Stimulated activated memory B cell treated with anti-CD40 and anti-IgM and Interleukin-4, amounts not matched to agents 10 μg/mL and 1 μg/mL and 100 μg/mL, for 72 hours (primary cell): ENCODE measurements at regions not wholly inside any gene's neighbourhood (a gene's known extent, or its start where the extent isn't known, plus 50 kb on each side); places are given as distances from the start of the nearest gene placed in this dataset.
"Not testable (repeated sequence)": the region's sequence is repeated elsewhere in the genome, so short reads cannot be mapped to it uniquely, and the experiment has no call there.

Experiments
- ATAC-seq: fragments of 150-1000 bp; cut with Tn5 transposase; 2 replicates; pipeline ENCODE4 v1.10.0; 2021
- H3K27ac Mint-ChIP-seq: one replicate; pipeline ENCODE4 v1.8.0; 2022; ENCODE audit warnings: mild to moderate bottlenecking, mixed read lengths
- H3K27me3 Mint-ChIP-seq: one replicate; pipeline ENCODE4 v1.8.0; 2022; ENCODE audit warnings: mixed read lengths
- H3K36me3 Mint-ChIP-seq: one replicate; pipeline ENCODE4 v1.8.0; 2022; ENCODE audit warnings: mixed read lengths
- H3K4me1 Mint-ChIP-seq: one replicate; pipeline ENCODE4 v1.8.0; 2022; ENCODE audit warnings: mixed read lengths
- H3K4me3 Mint-ChIP-seq: one replicate; pipeline ENCODE4 v1.8.0; 2022; ENCODE audit warnings: mild to moderate bottlenecking, moderate library complexity, mixed read lengths
- H3K9me3 Mint-ChIP-seq: one replicate; pipeline ENCODE4 v1.8.0; 2022; ENCODE audit warnings: mixed read lengths

- no peaks in the 10 kb centered on the region for H3K9me3 Mint-ChIP-seq
- H3K4me1 Mint-ChIP-seq, result no peaks in the 10 kb centered on the region
- no peaks in the 10 kb centered on the region for H3K27me3 Mint-ChIP-seq
- no peak overlapping the region for H3K27ac Mint-ChIP-seq
- H3K4me3 Mint-ChIP-seq, result no peak overlapping the region
- no peak for ATAC-seq
- no peaks in the 10 kb centered on the region for H3K36me3 Mint-ChIP-seq
Measured at GRCh38 chrX:4674028-4674782, 960.8 kb upstream of the PRKX start.

GRCh38 chrX:4671344-4671743 lies 957.9 kb upstream of the PRKX start:
- no peaks in the 10 kb centered on the region for H3K4me1 Mint-ChIP-seq
- no peak overlapping the region for H3K27ac Mint-ChIP-seq
- no peak for ATAC-seq
- H3K27me3 Mint-ChIP-seq, result no peaks in the 10 kb centered on the region
- H3K36me3 Mint-ChIP-seq, result no peaks in the 10 kb centered on the region
- no peaks in the 10 kb centered on the region for H3K9me3 Mint-ChIP-seq
- H3K4me3 Mint-ChIP-seq, result no peak overlapping the region

GRCh38 chrX:4670606-4671005 lies 957.2 kb upstream of the PRKX start:
- Mint-ChIP-seq H3K4me1 (no peaks in the 10 kb centered on the region), H3K36me3 (no peaks in the 10 kb centered on the region), H3K4me3 (no peak overlapping the region), H3K9me3 (no peaks in the 10 kb centered on the region), H3K27me3 (no peaks in the 10 kb centered on the region), H3K27ac (no peak overlapping the region)
- ATAC-seq, result no peak

GRCh38 chrX:4668802-4669536 lies 955.5 kb upstream of the PRKX start:
- H3K4me1 Mint-ChIP-seq, result no peaks in the 10 kb centered on the region
- H3K27me3 Mint-ChIP-seq, result no peaks in the 10 kb centered on the region
- ATAC-seq, result no peak
- no peak overlapping the region for H3K4me3 Mint-ChIP-seq
- no peaks in the 10 kb centered on the region for H3K9me3 Mint-ChIP-seq
- no peak overlapping the region for H3K27ac Mint-ChIP-seq
- no peaks in the 10 kb centered on the region for H3K36me3 Mint-ChIP-seq

- no peak for ATAC-seq
- Mint-ChIP-seq H3K4me3 (no peak overlapping the region), H3K4me1 (no peaks in the 10 kb centered on the region), H3K27ac (no peak overlapping the region), H3K9me3 (peaks cover 5% of the 10 kb centered on the region), H3K27me3 (no peaks in the 10 kb centered on the region), H3K36me3 (no peaks in the 10 kb centered on the region)
Measured at GRCh38 chrX:4663085-4663484, 949.6 kb upstream of the PRKX start.

- Mint-ChIP-seq H3K9me3 (peaks cover 5% of the 10 kb centered on the region), H3K36me3 (no peaks in the 10 kb centered on the region), H3K27me3 (no peaks in the 10 kb centered on the region), H3K4me1 (no peaks in the 10 kb centered on the region), H3K27ac (no peak overlapping the region), H3K4me3 (no peak overlapping the region)
- ATAC-seq, result no peak
Measured at GRCh38 chrX:4661771-4662170, 948.3 kb upstream of the PRKX start.

- ATAC-seq, result no peak
- Mint-ChIP-seq H3K9me3 (peaks cover 8% of the 10 kb centered on the region), H3K4me1 (no peaks in the 10 kb centered on the region), H3K27me3 (no peaks in the 10 kb centered on the region), H3K27ac (no peak overlapping the region), H3K36me3 (no peaks in the 10 kb centered on the region), H3K4me3 (no peak overlapping the region)
Measured at GRCh38 chrX:4656419-4656818, 943.0 kb upstream of the PRKX start.

- ATAC-seq, result no peak
- H3K4me1 Mint-ChIP-seq, result no peaks in the 10 kb centered on the region
- H3K36me3 Mint-ChIP-seq, result no peaks in the 10 kb centered on the region
- H3K27me3 Mint-ChIP-seq, result no peaks in the 10 kb centered on the region
- H3K4me3 Mint-ChIP-seq, result no peak overlapping the region
- H3K9me3 Mint-ChIP-seq, result peaks cover 8% of the 10 kb centered on the region
- H3K27ac Mint-ChIP-seq, result no peak overlapping the region
Measured at GRCh38 chrX:4655743-4656142, 942.3 kb upstream of the PRKX start.

GRCh38 chrX:4642114-4642513 lies 928.7 kb upstream of the PRKX start:
- Mint-ChIP-seq H3K36me3 (no peaks in the 10 kb centered on the region), H3K27me3 (no peaks in the 10 kb centered on the region), H3K4me3 (no peak overlapping the region), H3K27ac (no peak overlapping the region), H3K9me3 (no peaks in the 10 kb centered on the region), H3K4me1 (no peaks in the 10 kb centered on the region)
- ATAC-seq, result no peak

GRCh38 chrX:4638036-4638435 lies 924.6 kb upstream of the PRKX start:
- Mint-ChIP-seq H3K9me3 (no peaks in the 10 kb centered on the region), H3K36me3 (no peaks in the 10 kb centered on the region), H3K27me3 (no peaks in the 10 kb centered on the region), H3K4me3 (no peak overlapping the region), H3K4me1 (no peaks in the 10 kb centered on the region), H3K27ac (no peak overlapping the region)
- ATAC-seq, result no peak

GRCh38 chrX:4627414-4627813 lies 914.0 kb upstream of the PRKX start:
- Mint-ChIP-seq H3K9me3 (peaks cover 3% of the 10 kb centered on the region), H3K4me3 (no peak overlapping the region)
- no peak for ATAC-seq

GRCh38 chrX:4622486-4623167 lies 909.2 kb upstream of the PRKX start:
- Mint-ChIP-seq H3K9me3 (no peaks in the 10 kb centered on the region), H3K36me3 (no peaks in the 10 kb centered on the region), H3K27ac (no peak overlapping the region), H3K27me3 (no peaks in the 10 kb centered on the region), H3K4me1 (no peaks in the 10 kb centered on the region), H3K4me3 (no peak overlapping the region)
- ATAC-seq, result no peak

More at GRCh38 chrX:4627414-4627813, 914.0 kb upstream of the PRKX start:
- Mint-ChIP-seq H3K4me1 (no peaks in the 10 kb centered on the region), H3K27me3 (no peaks in the 10 kb centered on the region), H3K36me3 (no peaks in the 10 kb centered on the region), H3K27ac (no peak overlapping the region)

- H3K27ac Mint-ChIP-seq, H3K4me3 Mint-ChIP-seq, H3K4me1 Mint-ChIP-seq, ATAC-seq, H3K36me3 Mint-ChIP-seq, H3K27me3 Mint-ChIP-seq: not testable (repeated sequence)
- peaks cover 12% of the 10 kb centered on the region for H3K9me3 Mint-ChIP-seq
Measured at GRCh38 chrX:4613651-4614050, 900.2 kb upstream of the PRKX start.

- no peak overlapping the region for H3K27ac Mint-ChIP-seq
- H3K4me1 Mint-ChIP-seq, result no peaks in the 10 kb centered on the region
- H3K36me3 Mint-ChIP-seq, result no peaks in the 10 kb centered on the region
- peaks cover 3% of the 10 kb centered on the region for H3K9me3 Mint-ChIP-seq
- no peak overlapping the region for H3K4me3 Mint-ChIP-seq
- H3K27me3 Mint-ChIP-seq, result no peaks in the 10 kb centered on the region
- ATAC-seq, result no peak
Measured at GRCh38 chrX:4588893-4589292, 875.4 kb upstream of the PRKX start.

- no peak overlapping the region for H3K4me3 Mint-ChIP-seq
- no peaks in the 10 kb centered on the region for H3K36me3 Mint-ChIP-seq
- H3K4me1 Mint-ChIP-seq, result no peaks in the 10 kb centered on the region
- no peak overlapping the region for H3K27ac Mint-ChIP-seq
- H3K9me3 Mint-ChIP-seq, result peaks cover 3% of the 10 kb centered on the region
- ATAC-seq, result no peak
- no peaks in the 10 kb centered on the region for H3K27me3 Mint-ChIP-seq
Measured at GRCh38 chrX:4588466-4588865, 875.0 kb upstream of the PRKX start.

- Mint-ChIP-seq H3K9me3 (peaks cover 3% of the 10 kb centered on the region), H3K4me1 (no peaks in the 10 kb centered on the region), H3K27me3 (no peaks in the 10 kb centered on the region), H3K4me3 (no peak overlapping the region), H3K27ac (no peak overlapping the region), H3K36me3 (no peaks in the 10 kb centered on the region)
- ATAC-seq, result no peak
Measured at GRCh38 chrX:4588056-4588455, 874.6 kb upstream of the PRKX start.
